ENCODE measurements at regions not wholly inside any gene's neighbourhood (a gene's known extent, or its start where the extent isn't known, plus 50 kb on each side); places are given as distances from the start of the nearest gene placed in this dataset.

DNA sequence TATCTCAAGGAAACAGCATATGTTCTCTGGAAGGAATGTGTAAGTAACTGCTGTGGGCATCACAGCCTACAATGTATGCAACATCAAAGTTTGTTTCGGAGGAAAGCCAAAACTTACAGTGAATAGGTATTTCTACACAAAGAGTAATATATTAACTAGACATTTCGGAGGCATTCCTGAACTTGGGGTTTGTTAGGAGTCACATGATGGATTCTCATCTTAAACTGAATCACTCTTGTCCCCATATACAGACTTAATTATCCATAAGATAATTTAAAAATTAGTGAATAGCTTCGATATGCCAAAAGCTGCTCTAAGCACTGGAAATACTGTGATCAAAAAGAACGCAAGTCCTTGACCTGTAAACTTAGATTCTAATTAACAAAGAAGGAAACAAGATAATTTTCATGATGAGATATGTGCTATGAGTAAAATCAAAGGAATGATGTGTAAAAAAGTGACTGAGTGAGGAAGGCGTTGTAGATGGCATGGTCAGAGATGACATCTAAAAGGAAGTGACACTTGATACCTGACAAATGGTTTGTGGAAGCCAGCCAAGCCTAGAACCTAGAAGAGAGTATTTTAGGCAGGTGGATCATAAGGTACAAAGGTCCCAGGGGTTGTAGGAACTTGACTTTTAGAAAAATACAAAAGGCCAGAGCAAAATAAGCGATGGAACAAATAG is 273.1 kb downstream of the MRPL39 start:
- DNase-seq (ENCODE audit: low spot score) = no peak

DNA sequence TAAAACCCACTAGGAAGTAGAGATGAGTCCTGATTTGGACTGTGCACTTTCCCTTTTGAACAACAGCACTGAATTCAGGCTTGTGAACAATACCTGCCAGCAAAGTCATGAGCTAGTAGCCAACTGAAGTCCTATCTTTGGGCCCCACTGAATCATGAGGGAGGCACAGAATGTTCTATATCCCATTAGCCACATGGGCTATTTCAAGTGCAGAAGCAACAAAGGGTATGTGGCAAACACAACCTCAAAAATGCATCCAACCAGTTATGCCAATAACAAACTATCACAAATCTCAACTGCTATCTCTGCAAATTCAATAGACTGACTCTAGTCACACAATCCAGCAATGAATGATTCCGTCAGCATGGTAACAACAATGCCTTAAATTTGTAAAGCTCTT is 276.0 kb downstream of the MRPL39 start:
- no peak for DNase-seq (ENCODE audit: low spot score)

GRCh38 chr21:25330266-25330665 is 277.0 kb downstream of the MRPL39 start:
- DNase-seq (ENCODE audit: low spot score) = no peak

DNA sequence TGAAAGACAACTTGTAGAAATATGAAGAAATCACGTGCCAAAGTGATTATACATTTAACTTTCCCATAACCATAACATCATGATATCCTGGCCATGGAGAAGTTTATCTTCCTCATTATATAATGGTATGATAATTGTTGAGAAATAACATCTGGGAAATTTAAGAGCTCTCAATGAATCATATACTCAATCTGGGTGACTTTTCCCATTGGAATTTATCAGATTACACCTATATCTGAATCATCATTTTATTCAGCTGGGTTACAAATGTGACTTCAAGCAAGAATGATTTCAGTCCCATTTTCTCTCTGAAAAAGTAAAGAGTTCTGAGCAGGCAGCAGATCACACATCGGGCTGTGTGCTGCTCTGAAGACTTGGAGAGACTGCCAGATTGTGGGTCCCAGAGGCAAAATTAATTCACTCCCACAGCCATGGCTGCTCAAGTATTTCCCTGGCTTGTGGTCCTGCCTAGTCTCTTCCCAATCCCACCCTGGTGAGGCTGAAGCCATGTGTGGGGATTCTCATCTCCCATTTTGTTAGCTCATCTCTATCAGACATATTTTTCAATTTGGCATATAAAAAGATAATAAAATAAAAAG is 278.0 kb downstream of the MRPL39 start:
- DNase-seq (ENCODE audit: low spot score) = no peak

GRCh38 chr21:25328736-25329135 is 278.5 kb downstream of the MRPL39 start:
- no peak for DNase-seq (ENCODE audit: low spot score)

DNA sequence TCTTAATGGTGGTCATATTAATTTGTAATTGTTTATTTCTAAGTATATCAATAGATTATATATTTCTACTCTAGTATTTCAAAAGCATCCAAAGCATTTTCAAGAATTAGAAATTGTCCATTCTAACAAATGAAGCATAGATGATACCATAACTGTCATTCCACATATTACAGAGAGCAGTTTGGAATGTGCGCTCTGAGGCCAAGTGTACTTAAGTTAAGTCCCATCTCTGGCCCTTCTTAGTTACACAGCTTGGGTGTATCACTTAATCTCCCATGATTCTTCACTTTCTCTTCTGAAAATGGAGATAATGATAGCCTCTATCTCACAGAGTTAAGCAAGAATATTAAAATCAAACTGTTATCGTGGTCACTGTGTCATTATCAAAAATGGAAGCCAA is 281.1 kb downstream of the MRPL39 start:
- DNase-seq (ENCODE audit: low spot score) = no peak

DNA sequence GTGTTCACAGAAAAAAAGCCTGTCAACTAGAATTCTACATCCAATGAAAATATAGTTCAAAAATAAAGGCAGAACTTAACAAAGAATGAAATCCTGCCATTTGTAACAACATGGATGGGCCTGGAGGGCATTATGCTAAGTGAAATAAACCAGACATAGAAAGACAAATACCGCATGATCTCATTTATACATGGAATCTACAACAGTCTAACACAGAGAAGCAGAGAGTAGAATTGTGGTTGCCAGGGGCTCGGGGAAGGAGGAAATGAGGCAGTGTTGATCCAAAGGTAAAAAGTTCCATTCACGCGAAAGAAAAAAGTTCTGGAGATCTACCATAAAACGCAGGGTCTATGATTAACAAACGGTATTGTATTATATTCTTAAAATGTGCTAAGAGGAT is 282.6 kb downstream of the MRPL39 start:
- DNase-seq (ENCODE audit: low spot score) = no peak

GRCh38 chr21:25323356-25323949 is 283.8 kb downstream of the MRPL39 start:
- DNase-seq (ENCODE audit: low spot score) = no peak

- no peak for DNase-seq (ENCODE audit: low spot score)
These were observed 293.0 kb downstream of the MRPL39 start for GRCh38 chr21:25314247-25314646.

DNA sequence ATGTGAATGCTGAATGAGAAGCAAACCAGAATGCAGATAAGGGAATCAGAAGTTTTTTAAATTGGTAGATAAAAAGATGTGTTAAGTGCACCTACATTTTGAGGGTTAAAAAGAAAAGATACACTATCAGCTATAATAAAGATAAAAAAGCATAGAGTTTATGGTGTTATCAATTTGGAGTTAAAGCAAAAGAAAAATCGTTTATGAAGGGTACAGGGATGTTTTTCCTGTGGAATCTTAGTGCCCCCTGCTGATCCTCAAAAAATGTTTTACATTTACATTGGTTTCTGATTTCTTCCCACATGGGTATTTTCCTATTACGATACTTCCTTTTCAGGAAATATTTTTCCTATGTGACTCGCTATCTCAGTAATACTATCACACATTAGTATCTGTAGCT is 293.5 kb downstream of the MRPL39 start:
- no peak for DNase-seq (ENCODE audit: low spot score)

- no peak for DNase-seq (ENCODE audit: low spot score)
These were observed 299.8 kb downstream of the MRPL39 start for GRCh38 chr21:25307489-25307888.

DNA sequence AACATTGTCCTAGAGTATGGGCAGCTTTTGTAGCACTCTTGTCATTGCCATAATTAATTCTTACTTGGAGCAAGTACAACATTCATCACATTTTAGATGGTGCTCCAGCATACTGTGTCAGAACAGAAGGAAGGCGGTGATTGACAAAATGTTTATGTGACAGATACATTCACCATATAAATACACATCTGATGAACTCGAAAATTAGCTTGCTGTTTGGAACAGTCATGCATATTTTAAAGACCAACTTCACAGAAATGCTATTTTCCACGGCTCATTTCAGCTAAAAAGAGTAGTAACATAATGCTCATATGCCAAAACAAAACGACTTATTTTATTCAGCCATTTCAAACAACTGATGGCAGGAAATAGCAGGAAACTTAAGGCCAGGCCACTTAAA is 302.7 kb downstream of the MRPL39 start:
- DNase-seq (ENCODE audit: low spot score) = no peak

DNA sequence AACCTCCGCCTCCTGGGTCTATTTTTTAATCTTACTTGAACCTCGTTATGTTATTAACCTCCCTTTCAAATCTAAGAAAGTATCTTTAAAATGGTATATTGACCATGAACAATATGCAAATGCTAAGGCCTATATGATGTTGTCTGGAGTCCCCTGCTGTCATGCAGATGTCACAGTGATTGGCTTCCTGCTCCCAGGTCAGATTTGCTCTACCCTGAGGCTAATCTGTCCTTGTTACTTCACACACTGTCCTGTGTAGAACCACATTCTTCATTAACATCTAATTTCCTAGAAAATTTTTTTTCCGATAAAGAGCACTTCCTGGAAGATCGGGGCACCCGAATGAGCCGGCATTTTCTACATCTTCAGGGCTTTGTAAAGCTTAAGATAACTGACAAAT is 306.6 kb downstream of the MRPL39 start:
- DNase-seq (ENCODE audit: low spot score) = no peak

DNA sequence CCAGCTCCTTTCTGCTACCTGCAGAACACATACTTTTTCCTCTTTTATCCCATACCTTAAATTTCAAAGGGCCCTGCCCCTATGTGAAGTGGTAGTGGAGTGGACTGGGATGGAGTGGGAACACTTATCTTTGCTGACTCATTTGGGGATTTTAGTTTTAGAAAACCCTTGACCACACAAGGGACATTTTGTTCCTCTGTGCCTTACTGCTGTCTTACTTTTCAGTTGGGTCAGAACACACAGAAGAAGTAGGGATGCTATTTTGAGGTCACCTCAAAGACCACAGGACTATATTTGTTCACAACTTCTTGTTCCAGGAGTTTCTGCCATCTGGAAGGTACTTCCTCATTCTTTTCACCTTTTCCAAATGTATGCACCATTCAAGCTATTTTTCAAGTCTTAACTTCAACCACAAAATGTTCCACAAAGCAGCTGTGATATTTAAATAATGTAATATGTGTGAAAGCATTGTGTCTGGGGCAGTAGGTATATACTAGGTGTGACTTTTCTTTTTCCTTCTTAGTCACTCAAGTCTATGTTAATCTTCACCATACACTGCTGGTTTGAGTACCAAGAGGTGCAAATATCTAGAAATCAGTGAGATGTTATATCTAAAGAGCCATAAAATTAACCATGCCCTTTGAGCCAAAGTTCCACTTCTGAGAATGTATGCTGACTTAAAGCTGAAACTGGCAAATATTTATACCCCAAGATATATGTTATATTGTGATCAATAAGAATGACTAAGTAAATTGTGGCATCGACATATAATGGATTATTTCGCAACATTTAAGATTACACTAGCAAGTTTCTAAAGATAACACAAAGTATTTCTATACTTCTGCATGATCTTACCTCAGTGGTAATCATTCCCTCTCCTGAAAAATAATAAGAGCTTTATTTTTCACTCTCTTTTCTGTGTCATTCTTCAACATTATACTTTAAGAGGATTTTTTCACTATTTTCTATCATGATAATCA is 308.5 kb downstream of the MRPL39 start:
- DNase-seq (ENCODE audit: low spot score) = no peak

GRCh38 chr21:25297117-25297516 is 310.2 kb downstream of the MRPL39 start:
- DNase-seq (ENCODE audit: low spot score) = no peak

- no peak for DNase-seq (ENCODE audit: low spot score)
These were observed 311.0 kb downstream of the MRPL39 start for GRCh38 chr21:25296252-25296651.

DNA sequence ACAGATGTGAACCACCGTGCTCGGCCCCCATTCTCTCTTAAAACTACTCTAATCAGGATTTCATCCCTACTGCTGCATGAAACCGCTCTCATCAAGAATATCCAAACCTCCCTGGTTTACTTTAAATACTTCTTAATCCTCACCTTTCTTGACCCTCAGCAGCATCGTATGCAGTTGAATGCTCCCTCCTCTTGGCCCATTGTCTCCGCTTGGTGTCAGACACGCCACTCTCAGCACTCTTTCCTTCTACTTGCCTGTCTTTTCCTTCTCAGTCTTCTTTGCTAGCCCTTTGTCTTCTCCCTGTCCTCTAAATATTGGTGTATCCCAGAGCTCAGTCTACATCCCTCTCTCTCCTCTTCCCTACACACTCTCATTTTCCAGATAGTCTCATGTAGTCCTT is 314.9 kb downstream of the MRPL39 start:
- DNase-seq (ENCODE audit: low spot score) = no peak

GRCh38 chr21:25283720-25284119 is 323.6 kb downstream of the MRPL39 start:
- DNase-seq (ENCODE audit: low spot score) = no peak

DNA sequence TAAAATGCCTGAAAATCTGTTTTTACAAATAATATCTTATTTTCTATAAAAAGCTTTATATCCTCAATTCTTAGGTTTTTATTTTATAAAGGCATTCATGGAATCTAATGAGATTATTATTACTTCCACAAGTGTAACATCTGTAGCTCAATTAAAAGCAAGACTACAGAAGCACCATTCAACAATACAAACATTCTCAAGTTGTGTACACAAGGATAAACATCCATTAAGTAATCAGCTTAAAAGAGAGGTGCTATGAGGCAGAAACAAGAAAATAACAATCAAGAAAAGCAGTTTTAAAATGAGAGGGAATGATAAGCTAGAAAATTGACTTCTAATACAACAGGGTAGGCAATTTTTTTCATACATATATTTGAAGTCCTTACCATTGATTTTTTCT is 326.1 kb downstream of the MRPL39 start:
- no peak for DNase-seq (ENCODE audit: low spot score)

DNA sequence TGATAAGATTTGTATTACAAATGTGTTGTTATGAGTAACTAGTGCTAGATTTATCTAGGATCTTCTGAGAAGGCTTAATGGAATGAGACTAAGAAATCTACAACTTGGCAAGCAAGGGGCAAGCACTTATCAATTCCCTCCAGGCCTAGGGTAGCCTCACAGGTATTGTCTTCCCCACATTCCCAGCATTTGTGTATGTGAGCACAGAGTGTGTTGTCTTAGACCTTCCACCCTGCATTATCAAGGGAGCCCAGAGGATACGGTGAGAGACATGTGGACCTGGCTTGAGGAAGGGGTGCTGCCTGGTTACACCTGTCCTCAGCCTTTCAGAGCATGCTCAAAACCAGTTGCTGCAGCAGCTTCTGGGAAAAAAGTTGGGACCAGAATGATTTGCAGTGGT is 327.2 kb downstream of the MRPL39 start:
- DNase-seq (ENCODE audit: low spot score) = no peak

DNA sequence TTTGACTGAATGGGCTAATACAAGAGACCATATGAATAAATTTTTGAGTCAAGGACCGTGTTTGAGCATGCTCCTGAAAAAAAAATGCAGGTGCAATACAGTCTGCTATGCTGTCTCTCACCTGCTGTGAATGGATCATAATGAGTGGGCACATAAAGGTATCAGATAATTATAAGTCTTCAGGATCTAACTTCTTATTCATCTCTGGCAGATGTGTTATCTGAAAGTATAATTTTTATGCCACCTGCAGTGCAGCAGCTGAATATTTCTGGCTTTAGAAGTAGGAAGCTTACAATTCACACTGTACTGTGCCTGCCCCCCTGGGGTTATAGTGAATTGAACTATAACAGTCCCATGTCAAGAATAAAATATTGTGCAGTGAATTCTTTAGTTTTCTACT is 333.3 kb downstream of the MRPL39 start:
- no peak for DNase-seq (ENCODE audit: low spot score)
